ENCODE measurements at regions not wholly inside any gene's neighbourhood (a gene's known extent, or its start where the extent isn't known, plus 50 kb on each side); places are given as distances from the start of the nearest gene placed in this dataset.
A peak's percentile ranks its signal among the peaks of the same experiment; 100 is the strongest.

- DNase-seq (ENCODE audit: low read depth): peak; percentile 86
- no peak overlapping the region for H3K4me3 ChIP-seq (ENCODE audit: control insufficient read depth, low read depth, low read length)
- peak; percentile 98 for TF ChIP-seq CTCF (conservative IDR thresholded peaks at IDR 0.05; ENCODE audit: control insufficient read depth, insufficient read depth, low read depth, low read length)
These were observed 126.3 kb upstream of the NT5E start for GRCh38 chr6:85323435-85324040.

GRCh38 chr6:85322446-85323105 lies 127.3 kb upstream of the NT5E start:
- no peak overlapping the region for H3K4me3 ChIP-seq (ENCODE audit: control insufficient read depth, low read depth, low read length)
- DNase-seq (ENCODE audit: low read depth): no peak
- no peak for TF ChIP-seq CTCF (conservative IDR thresholded peaks at IDR 0.05; ENCODE audit: control insufficient read depth, insufficient read depth, low read depth, low read length)

GRCh38 chr6:85321906-85322305 lies 128.0 kb upstream of the NT5E start:
- H3K4me3 ChIP-seq (ENCODE audit: control insufficient read depth, low read depth, low read length): no peak overlapping the region
- no peak for DNase-seq (ENCODE audit: low read depth)
- TF ChIP-seq CTCF (conservative IDR thresholded peaks at IDR 0.05; ENCODE audit: control insufficient read depth, insufficient read depth, low read depth, low read length): no peak

- TF ChIP-seq CTCF (conservative IDR thresholded peaks at IDR 0.05; ENCODE audit: control insufficient read depth, insufficient read depth, low read depth, low read length): no peak
- DNase-seq (ENCODE audit: low read depth): no peak
- H3K4me3 ChIP-seq (ENCODE audit: control insufficient read depth, low read depth, low read length): no peak overlapping the region
These were observed 135.3 kb upstream of the NT5E start for GRCh38 chr6:85314586-85314985.

GRCh38 chr6:85300581-85300980 lies 149.3 kb upstream of the NT5E start:
- H3K4me3 ChIP-seq (ENCODE audit: control insufficient read depth, low read depth, low read length): no peak overlapping the region
- DNase-seq (ENCODE audit: low read depth): no peak
- TF ChIP-seq CTCF (conservative IDR thresholded peaks at IDR 0.05; ENCODE audit: control insufficient read depth, insufficient read depth, low read depth, low read length): no peak

- no peak for TF ChIP-seq CTCF (conservative IDR thresholded peaks at IDR 0.05; ENCODE audit: control insufficient read depth, insufficient read depth, low read depth, low read length)
- DNase-seq (ENCODE audit: low read depth): no peak
- no peak overlapping the region for H3K4me3 ChIP-seq (ENCODE audit: control insufficient read depth, low read depth, low read length)
These were observed 151.3 kb upstream of the NT5E start for GRCh38 chr6:85298553-85298952.

All from fibroblast of mammary gland (primary cell).